Hepatic stellate cell (primary cell): ENCODE measurements at regions not wholly inside any gene's neighbourhood (a gene's known extent, or its start where the extent isn't known, plus 50 kb on each side); places are given as distances from the start of the nearest gene placed in this dataset.
"Not testable (repeated sequence)": the region's sequence is repeated elsewhere in the genome, so short reads cannot be mapped to it uniquely, and the experiment has no call there.

Source experiments
- DNase-seq: peaks from one replicate; pipeline ENCODE4 v3.0.0; 2011; ENCODE audit warnings: low spot score

- DNase-seq, result no peak
Observed at GRCh38 chr5:84790406-84790805, 405.7 kb upstream of the EDIL3 start.

DNA sequence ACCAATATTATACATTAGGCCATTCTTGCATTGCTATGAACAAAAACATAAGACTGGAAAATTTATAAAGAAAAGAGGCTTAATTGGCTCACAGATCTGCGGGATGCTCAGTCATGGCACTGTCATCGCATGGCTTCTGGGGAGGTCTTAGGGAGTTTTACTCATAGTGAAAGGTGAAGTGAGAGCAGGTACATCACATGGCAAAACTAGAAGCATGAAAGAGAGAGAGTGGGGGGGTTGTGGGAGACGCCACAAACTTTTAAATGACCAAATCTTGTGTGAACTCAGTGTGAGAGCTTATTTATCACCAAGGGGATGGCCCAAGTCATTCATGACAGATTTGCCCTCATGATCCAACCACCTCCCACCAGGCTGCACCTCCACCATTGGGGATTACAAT, 398.3 kb upstream of the EDIL3 start:
- no peak for DNase-seq

GRCh38 chr5:84779186-84779585, 394.5 kb upstream of the EDIL3 start:
- DNase-seq, result no peak

GRCh38 chr5:84764227-84764626, 379.5 kb upstream of the EDIL3 start:
- no peak for DNase-seq

DNA sequence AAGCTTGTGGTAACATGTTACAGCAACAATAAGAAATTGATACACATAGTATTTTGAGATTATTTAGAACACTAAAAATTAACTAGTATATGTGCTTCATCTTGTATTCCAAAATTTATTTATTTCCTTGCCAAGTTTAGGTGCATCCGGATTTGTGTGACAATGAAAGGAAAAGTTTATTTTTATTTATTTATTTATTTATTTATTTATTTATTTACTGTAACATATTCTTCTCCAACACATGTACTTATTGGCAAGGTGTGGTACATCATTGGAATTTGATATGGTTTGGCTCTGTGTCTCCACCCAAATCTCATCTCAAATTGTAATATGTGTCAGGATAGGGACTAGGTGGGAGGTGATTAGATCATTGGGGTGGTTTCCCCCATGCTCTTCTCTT, 373.3 kb upstream of the EDIL3 start:
- DNase-seq, result no peak

DNA sequence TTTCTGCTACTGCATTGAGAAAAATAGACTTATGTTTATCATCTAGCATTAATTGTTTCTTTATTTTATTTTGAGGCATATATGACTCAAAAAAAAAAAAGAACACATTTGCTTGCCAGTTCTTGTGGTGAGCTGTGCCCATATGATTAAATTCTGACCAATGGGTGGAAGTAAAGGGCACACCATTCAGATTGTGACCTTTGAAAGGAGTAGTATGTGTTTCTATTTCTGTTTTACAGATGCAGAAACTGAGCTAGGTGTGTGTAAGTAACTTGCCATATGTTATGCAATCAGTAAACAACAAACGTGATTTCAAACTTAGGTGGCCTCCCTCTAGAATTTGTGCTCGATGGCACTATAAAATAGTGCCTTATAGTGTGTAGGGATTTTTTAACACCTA, 368.1 kb upstream of the EDIL3 start:
- no peak for DNase-seq

DNA sequence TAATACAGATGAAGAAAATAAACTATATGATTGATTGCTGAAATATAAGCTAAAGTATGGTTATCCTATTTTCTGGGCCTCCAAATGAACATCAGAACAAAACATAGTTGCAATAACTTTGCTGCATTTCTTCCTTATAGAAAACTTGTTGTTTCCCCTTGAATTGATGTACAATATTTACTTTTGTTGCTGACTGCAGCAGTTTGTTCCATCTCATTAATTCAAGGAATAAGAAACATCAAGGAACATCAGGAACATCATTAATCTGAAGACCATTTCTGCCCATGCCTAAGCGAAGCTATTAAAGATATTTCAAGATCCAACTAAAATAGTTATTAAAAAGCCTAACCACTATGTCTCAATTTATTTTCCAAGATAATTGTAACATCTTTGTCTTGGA, 363.6 kb upstream of the EDIL3 start:
- DNase-seq, result no peak

- not testable (repeated sequence) for DNase-seq
Observed at GRCh38 chr5:84746280-84746679, 361.6 kb upstream of the EDIL3 start.

DNA sequence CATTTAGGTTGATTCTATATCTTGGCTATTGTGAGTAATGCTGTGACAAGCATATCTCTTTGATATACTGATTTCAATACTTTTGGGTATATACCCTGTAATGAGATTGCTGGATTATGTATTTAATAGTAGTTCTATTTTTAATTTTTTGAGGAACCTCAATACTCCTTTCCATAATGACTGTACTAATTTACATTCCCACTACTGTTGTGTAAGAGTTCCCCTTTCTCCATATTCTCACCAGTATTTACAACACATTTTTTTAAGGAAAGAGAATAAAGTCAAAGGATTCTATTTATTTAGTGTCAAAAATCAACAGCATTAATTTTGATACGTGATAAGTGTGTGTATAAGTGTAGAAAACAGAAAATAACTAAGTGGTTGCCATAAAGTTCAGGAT, 356.4 kb upstream of the EDIL3 start:
- DNase-seq, result no peak

- DNase-seq, result no peak
Observed at GRCh38 chr5:84729326-84729725, 344.6 kb upstream of the EDIL3 start.

- no peak for DNase-seq
Observed at GRCh38 chr5:84727708-84728107, 343.0 kb upstream of the EDIL3 start.

DNA sequence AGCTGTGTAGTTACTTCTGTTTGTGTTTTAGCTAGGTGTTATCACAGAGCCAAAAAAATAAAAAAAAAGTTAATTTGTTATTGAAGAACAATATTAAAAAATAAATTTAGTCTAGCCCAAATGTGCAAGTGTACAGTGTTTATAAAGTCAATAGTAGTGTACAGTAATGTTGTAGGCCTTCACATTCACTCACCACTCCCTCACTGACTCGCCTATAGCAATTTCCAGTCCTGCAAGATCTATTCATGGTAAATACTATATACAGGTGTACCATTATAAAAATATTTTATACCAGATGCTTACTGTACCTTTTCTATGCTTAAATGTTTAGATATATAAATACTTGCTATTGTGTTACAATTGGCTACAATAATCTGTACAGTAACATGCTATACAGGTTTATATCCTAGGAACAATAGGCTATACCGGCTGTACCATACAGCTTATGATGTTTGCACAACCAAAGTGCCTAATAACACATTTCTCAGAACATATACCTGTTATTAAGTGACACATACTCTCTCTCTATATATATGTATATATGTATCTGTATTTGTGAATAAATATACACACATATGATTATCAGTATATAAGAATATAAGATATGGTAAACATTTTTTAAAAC, 341.4 kb upstream of the EDIL3 start:
- no peak for DNase-seq

DNA sequence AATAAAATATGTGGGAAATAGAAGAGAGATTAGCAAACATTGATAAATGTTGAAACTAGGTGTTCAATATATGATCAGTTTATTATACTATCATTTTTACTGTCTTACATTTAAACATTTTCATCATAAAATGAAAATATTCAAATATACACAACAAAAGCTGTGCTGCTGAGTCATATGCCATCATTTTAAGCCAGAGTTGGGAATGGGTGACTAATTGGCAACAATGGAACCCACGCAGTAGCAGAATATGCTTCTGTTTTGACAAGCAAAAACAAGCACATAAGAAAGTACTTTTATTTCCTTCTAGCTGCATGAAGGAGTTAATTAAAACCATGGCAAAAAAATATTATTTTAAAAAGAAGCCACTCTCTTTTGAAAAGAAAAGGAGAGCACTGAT, 340.0 kb upstream of the EDIL3 start:
- DNase-seq, result peak; percentile 1

DNA sequence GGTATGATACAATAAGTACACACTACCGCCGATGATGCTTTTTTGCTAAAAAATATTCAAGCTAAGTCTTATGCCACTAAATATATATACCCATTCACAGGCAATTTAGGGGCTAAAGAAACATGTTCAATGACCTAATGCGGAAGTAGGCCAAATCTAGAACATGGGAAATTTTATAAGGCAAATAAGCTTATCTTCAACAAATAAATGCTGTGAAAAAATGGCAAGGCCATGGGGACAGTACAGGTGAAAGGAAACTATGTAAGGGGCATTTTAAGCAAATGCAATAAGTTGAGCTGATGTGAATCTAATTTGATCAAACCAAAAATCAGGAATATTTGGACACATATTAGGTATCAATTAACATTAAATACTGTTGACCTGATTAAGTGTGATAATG, 339.5 kb upstream of the EDIL3 start:
- DNase-seq, result no peak

DNA sequence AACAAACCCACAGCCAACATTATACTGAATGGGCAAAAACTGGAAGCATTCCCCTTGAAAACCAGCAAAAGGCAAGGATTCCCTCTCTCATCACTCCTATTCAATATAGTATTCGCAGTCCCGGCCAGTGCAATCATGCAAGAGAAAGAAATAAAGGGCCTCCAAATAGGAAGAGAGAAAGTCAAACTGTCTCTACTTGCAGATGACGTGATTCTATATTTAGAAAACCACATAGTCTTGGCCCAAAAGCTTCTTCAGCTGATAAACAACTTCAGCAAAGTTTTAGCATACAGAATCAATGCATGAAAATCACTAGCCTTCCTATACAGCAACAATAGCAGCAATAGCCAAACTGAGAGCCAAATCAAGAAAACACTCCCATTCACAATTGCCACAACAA, 333.7 kb upstream of the EDIL3 start:
- DNase-seq, result no peak

DNA sequence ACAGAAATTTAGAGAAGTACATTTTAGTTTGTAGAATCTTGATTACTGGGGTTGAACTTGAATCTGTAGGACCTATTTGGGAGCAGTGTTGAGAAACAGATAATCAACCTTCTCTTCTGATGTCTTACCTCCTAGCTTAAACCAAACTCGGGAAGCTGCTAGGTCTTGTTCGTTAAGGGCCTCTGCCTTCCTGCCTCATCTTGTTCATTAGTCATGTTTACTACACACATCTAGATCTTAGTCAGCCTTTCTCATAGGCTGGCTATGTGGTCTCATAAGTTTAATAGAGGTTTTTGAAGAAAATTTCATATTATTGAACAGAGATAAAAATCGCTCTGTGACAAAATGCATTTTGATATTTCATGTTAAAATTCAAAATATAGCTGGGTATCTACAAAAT, 331.0 kb upstream of the EDIL3 start:
- no peak for DNase-seq

DNA sequence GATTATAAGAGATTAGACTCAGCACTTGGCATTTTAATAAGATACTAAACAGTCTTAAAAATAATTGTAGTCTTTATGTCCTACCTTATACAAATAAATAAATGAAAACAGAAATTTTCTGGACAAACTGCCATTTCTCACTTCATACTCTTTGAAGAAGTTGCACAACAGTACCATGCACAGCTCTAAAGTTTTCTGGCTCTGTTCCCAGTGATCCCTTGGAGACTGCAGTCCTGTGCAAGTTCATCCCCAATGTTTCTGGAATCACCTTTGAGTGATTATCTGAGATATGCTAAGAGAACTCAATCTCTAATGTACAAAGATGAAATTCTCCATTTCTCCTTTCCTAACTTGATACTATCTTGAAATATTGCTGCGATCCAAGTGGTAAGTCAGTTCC, 330.4 kb upstream of the EDIL3 start:
- no peak for DNase-seq

DNA sequence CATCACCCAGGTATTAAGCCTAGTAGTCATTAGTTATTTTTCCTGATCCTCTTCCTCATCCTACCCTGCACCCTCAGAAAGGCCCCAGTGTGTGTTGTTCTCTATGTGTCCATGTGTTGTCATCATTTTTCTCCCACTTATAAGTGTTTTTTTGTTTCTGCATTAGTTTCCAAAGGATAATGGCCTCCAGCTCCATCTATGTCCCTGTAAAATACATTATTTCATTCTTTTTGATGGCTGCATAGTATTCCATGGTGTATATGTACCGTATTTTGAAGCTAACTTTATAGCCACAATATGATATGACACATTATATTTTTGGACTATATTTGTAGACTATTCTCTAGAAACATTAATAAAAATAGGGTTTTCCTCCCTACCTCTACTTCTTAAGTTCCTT, 324.4 kb upstream of the EDIL3 start:
- DNase-seq, result no peak

DNA sequence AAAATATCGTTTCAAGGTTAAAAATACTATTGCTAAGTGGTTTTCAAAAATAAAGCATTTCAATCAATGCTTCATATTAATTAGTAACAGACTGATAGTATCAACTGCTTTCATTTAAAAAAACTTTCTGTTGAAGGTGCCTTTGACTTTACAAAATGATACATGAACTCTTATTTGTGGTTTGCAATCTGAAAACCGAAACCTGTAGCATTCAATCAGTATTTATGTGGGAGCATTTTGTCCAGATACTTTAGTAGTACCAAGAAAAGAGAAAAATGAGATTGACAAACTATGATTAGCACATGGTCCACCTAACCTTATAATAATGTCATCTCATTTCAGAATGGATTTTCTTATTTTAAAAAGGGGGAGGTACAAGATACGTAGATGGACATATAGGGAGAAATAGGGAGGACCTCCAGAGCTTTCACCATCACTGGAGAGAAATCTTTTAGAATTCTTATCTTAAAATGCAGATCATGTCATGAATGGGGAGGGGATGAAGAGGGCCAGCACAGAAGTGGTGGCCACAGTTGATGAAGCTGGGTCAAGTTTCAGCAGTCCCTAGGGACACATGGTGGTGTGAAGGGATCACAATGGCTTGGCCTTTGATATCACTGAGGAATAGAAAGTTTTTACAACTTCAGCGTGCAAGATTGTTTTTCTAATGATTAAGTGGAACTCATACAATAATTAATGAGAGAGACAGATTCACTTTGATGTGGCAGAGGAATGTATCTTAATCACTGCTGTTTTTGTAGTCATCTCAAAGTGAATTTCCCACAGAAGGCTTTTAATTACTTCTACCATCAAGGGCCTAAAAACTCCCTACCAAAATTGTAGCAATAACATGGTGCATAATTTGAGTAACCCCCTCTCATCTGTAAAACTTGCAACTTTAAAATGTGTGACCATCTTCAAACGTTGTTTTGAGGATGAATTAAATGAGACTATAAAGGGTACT, 322.3 kb upstream of the EDIL3 start:
- no peak for DNase-seq

GRCh38 chr5:84700545-84700944, 315.9 kb upstream of the EDIL3 start:
- DNase-seq, result not testable (repeated sequence)

- DNase-seq, result no peak
Observed at GRCh38 chr5:84696651-84697050, 312.0 kb upstream of the EDIL3 start.

DNA sequence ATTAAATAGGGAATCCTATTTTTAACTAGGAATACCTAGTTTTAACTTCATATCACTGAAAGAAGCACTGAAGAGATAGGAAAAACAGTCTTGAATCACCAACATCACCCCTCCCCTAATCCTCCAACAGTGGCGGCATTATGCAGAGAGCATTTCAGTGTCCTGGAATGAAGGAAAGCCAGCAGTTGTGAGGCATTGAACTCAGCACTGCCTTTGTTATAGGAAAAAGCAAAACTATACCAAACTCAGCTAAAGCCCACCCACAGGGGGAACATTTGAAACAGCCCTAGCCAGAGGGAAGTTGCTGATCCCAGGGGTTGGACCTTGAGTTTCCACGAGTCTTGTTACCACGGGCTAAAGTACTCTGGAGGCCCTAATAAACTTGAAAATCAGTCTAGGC, 310.6 kb upstream of the EDIL3 start:
- DNase-seq, result no peak

DNA sequence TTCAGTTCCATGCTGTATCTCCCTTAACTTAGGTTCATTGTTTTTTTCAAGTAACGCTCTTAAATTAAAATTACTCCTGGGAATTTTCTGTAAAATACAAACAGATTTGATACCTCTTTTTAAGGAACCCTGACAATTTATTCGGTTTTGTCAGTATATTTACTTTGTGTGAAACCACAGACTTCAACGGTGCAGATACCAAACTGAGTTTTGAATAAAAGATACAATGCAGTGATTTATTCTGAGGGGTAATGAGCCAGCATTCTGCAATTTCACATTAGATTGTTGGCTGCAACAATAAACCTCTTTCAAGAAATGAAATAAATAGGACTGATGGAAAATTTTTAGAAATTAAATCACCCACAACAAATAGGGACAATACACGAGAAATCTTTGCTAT, 308.6 kb upstream of the EDIL3 start:
- DNase-seq, result no peak

DNA sequence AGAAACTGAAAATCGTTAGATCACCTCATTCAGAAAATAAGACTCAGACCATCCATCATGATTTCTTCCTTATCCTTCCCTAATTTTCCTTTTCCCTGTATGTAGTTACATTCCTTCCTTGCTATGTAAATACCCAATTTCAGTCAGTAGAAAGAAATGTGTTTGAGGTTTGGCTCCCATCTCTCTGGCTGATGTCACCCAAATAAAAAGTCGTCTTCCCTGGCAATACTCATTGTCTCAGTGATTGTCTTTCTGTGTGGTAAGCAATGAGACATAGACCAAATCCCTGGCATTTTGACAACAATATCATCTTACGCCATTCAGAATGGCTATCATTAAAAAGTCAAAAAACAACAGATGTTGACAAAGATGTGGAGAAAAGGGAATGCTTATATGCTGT, 303.9 kb upstream of the EDIL3 start:
- DNase-seq, result no peak
